PC-3 (cell line): ENCODE measurements at regions not wholly inside any gene's neighbourhood (a gene's known extent, or its start where the extent isn't known, plus 50 kb on each side); places are given as distances from the start of the nearest gene placed in this dataset.

Experiments used
- ATAC-seq: fragments of 200-7000 bp; cut with Tn5 transposase; 2 replicates; pipeline ENCODE4 v1.9.1; 2020; ENCODE audit warnings: mild to moderate bottlenecking, moderate library complexity
- BruUV-seq: library from RNA; stranded (reverse); fragments of 400-500 nt; replicated peaks from 2 replicates; lab custom pipeline; 2021; lab: Mats Ljungman, UMichigan
- CTCF ChIA-PET: fragments of 300-600 bp; sonication (Branson Sonifier 250); formaldehyde crosslinking; loops from one replicate; lab custom pipeline; 2022; ENCODE audit warnings: antibody characterized with exemption; lab: Charles Lee
- POLR2A ChIA-PET: fragments of 300-600 bp; sonication (Branson Sonifier 250); formaldehyde crosslinking; loops from one replicate; lab custom pipeline; 2022; ENCODE audit warnings: antibody characterized with exemption; ENCODE audit not compliant: unreplicated experiment; lab: Charles Lee
- DNase-seq: peaks from one replicate; pipeline ENCODE4 v3.0.0-alpha.2; 2015
- H2AFZ ChIP-seq: fragments of 300-600 bp; sonication (generic); 2 replicates; pipeline ENCODE4 v1.6.0; 2016; ENCODE audit warnings: antibody characterized with exemption, low read length
- H3F3A ChIP-seq: fragments of 300-600 bp; sonication (generic); one replicate; pipeline ENCODE4 v1.6.0; 2017; ENCODE audit warnings: antibody characterized with exemption, low read length, control low read depth, mild to moderate bottlenecking; ENCODE audit not compliant: unreplicated experiment
- H3K27ac ChIP-seq: fragments of 300-600 bp; sonication (generic); 2 replicates; pipeline ENCODE4 v1.5.1; 2016; ENCODE audit warnings: mild to moderate bottlenecking, low read length
- H3K27me3 ChIP-seq: fragments of 300-600 bp; sonication (generic); 2 replicates; pipeline ENCODE4 v1.6.1; 2016; ENCODE audit warnings: low read length, mixed read lengths
- H3K36me3 ChIP-seq: fragments of 300-600 bp; sonication (generic); 2 replicates; pipeline ENCODE4 v1.6.1; 2016; ENCODE audit warnings: low read depth, mixed run types, low read length, mixed read lengths
- H3K4me1 ChIP-seq: fragments of 300-600 bp; sonication (generic); 2 replicates; pipeline ENCODE4 v1.5.1; 2016; ENCODE audit warnings: low read length; ENCODE audit not compliant: insufficient read depth
- H3K4me2 ChIP-seq: fragments of 300-600 bp; sonication (generic); 2 replicates; pipeline ENCODE4 v1.6.0; 2016; ENCODE audit warnings: low read length
- H3K4me3 ChIP-seq: fragments of 300-600 bp; sonication (generic); 2 replicates; pipeline ENCODE4 v1.5.1; 2016; ENCODE audit warnings: mild to moderate bottlenecking, low read length, mixed read lengths
- H3K79me2 ChIP-seq: fragments of 300-600 bp; sonication (generic); 2 replicates; pipeline ENCODE4 v1.6.1; 2017; ENCODE audit warnings: low read length, mixed read lengths
- H3K9ac ChIP-seq: fragments of 300-600 bp; sonication (generic); 2 replicates; pipeline ENCODE4 v1.6.0; 2016; ENCODE audit warnings: mild to moderate bottlenecking, low read length
- H3K9me2 ChIP-seq: fragments of 300-600 bp; sonication (generic); replicated peaks from 2 replicates; pipeline ENCODE4 v1.6.1; 2016; ENCODE audit warnings: mixed run types, low read length, mixed read lengths
- H3K9me3 ChIP-seq: fragments of 300-600 bp; sonication (generic); 2 replicates; pipeline ENCODE4 v1.6.1; 2016; ENCODE audit warnings: low read length, mixed read lengths
- H4K20me1 ChIP-seq: fragments of 300-600 bp; sonication (generic); 2 replicates; pipeline ENCODE4 v1.6.1; 2016; ENCODE audit warnings: low read length, mixed read lengths
- EZH2 ChIP-seq: fragments of 300-600 bp; sonication (generic); IDR thresholded peaks from one replicate; pipeline ENCODE4 v1.6.1; 2017; ENCODE audit warnings: antibody characterized with exemption, mild to moderate bottlenecking, low read length; ENCODE audit not compliant: unreplicated experiment
- EZH2phosphoT487 ChIP-seq: fragments of 300-600 bp; sonication (generic); IDR thresholded peaks from 2 replicates; pipeline ENCODE4 v1.6.1; 2018; ENCODE audit warnings: mild to moderate bottlenecking, antibody characterized with exemption, low read length, borderline replicate concordance
- intact Hi-C: fragments of 100-400 bp; cut with micrococcal nuclease; formaldehyde crosslinking; loops from 2 replicates; pipeline ENCODE4 v1.9.0; 2023
- TF ChIP-seq, protein P1 (sequence below): fragments of 300-600 bp; sonication (generic); conservative IDR thresholded peaks from 2 replicates; pipeline ENCODE4 v1.5.1; 2017; ENCODE audit warnings: antibody characterized with exemption, low read depth, mild to moderate bottlenecking, low read length

DNA sequence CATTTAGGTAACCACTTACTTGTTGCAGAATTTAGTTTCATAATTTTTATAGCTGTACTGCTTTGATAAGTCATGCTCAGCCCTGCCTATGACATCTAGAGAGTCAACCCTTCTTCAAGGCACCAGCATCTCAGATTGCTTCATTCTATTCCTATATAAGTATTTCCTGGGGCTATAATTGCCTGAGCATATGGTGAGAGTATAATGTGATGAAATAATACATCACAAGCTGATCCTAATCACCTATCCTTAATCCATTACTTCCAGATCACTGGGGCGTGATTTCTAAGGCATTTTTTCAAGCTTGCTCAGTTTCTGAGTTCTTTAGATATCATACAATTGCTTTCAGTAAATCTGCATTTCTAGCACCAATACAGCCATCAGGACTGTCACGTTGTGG, 200.0 kb upstream of the NPY2R start:
- H3K4me1 ChIP-seq = no peaks in the 10 kb centered on the region; the same call in 1 of the 2 replicates
- no peak overlapping the region for H3K27ac ChIP-seq
- H3K4me2 ChIP-seq = no peak overlapping the region
- no peaks in the 10 kb centered on the region for H3K79me2 ChIP-seq
- ChIA-PET POLR2A (no interaction called here), CTCF (no interaction called here)
- no peak overlapping the region for H3K9ac ChIP-seq
- no peak overlapping the region for H2AFZ ChIP-seq
- no peaks in the 10 kb centered on the region for H3K9me3 ChIP-seq
- H3K9me2 ChIP-seq = no peaks in the 10 kb centered on the region
- ATAC-seq = no peak
- DNase-seq = no peak
- H4K20me1 ChIP-seq = no peaks in the 10 kb centered on the region
- no TSS peak for BruUV-seq
- H3K36me3 ChIP-seq = no peaks in the 10 kb centered on the region
- intact Hi-C loops = no loop called here
- no peaks in the 10 kb centered on the region for H3K27me3 ChIP-seq
- H3K4me3 ChIP-seq = no peak overlapping the region
- no peaks in the 10 kb centered on the region for H3F3A ChIP-seq
- no peak for TF ChIP-seq EZH2phosphoT487
- TF ChIP-seq EZH2 = no peak
- TF ChIP-seq, protein P1, sequence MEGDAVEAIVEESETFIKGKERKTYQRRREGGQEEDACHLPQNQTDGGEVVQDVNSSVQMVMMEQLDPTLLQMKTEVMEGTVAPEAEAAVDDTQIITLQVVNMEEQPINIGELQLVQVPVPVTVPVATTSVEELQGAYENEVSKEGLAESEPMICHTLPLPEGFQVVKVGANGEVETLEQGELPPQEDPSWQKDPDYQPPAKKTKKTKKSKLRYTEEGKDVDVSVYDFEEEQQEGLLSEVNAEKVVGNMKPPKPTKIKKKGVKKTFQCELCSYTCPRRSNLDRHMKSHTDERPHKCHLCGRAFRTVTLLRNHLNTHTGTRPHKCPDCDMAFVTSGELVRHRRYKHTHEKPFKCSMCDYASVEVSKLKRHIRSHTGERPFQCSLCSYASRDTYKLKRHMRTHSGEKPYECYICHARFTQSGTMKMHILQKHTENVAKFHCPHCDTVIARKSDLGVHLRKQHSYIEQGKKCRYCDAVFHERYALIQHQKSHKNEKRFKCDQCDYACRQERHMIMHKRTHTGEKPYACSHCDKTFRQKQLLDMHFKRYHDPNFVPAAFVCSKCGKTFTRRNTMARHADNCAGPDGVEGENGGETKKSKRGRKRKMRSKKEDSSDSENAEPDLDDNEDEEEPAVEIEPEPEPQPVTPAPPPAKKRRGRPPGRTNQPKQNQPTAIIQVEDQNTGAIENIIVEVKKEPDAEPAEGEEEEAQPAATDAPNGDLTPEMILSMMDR = no peak

DNA sequence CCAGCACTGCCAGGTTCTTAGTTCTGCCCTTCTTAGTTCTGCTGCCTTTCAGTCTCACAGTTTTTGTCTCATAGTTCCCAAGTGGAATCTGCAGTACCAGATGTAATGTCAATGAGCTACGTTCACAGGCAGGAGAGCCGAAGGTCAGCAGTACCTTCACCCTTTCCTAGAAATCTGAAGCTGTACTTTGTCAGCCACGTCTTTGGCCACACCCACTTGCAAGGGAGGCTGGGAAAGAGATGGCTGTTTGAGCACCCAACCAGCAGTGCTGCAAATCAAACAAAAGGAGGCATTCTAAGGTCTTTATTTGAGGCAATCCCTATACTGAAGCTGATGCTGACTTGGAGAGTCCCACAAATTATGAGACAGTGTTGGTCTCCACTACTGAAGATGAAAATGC, 199.1 kb upstream of the NPY2R start:
- Histone ChIP-seq H3K4me1 (no peaks in the 10 kb centered on the region; the same call in 1 of the 2 replicates), H3K4me2 (no peak overlapping the region), H3K9me2 (no peaks in the 10 kb centered on the region), H3F3A (no peaks in the 10 kb centered on the region), H3K9me3 (no peaks in the 10 kb centered on the region), H4K20me1 (no peaks in the 10 kb centered on the region), H3K27me3 (no peaks in the 10 kb centered on the region), H3K36me3 (no peaks in the 10 kb centered on the region), H3K27ac (no peak overlapping the region), H3K79me2 (no peaks in the 10 kb centered on the region), H3K4me3 (no peak overlapping the region), H3K9ac (no peak overlapping the region), H2AFZ (no peak overlapping the region)
- intact Hi-C loops = no loop called here
- POLR2A ChIA-PET = no interaction called here
- no TSS peak for BruUV-seq
- TF ChIP-seq EZH2 = no peak
- TF ChIP-seq, protein P1 = no peak
- no peak for TF ChIP-seq EZH2phosphoT487
- CTCF ChIA-PET = no interaction called here
- ATAC-seq (no peak), DNase-seq (no peak)

DNA sequence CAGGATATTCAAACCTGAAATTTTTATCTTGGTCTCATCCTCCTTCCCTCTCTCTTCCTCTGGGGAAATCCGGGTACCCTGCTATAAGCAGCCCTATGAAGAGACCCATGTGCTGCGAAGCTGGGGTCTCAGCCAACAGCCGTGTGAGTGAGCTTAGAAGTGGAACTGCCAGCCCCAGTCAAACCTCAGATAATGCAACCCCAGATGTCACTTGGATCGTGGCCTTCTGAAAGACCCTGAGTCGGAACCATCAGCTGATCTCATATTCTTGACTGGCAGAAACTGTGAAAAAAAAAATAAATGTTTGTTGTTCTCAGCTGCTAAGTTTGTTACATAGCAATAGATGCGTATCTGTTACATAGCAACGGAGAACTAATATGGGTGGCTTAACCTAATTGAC, 198.1 kb upstream of the NPY2R start:
- Histone ChIP-seq H3K9me2 (no peaks in the 10 kb centered on the region), H3K27me3 (no peaks in the 10 kb centered on the region), H3K27ac (no peak overlapping the region), H2AFZ (no peak overlapping the region), H3K4me3 (no peak overlapping the region), H3K4me2 (no peak overlapping the region), H3K9me3 (no peaks in the 10 kb centered on the region), H3K9ac (no peak overlapping the region), H3K4me1 (no peaks in the 10 kb centered on the region; the same call in 1 of the 2 replicates), H3K36me3 (no peaks in the 10 kb centered on the region), H3K79me2 (no peaks in the 10 kb centered on the region), H4K20me1 (no peaks in the 10 kb centered on the region), H3F3A (no peaks in the 10 kb centered on the region)
- TF ChIP-seq EZH2phosphoT487 (no peak), EZH2 (no peak)
- TF ChIP-seq, protein P1 = no peak
- POLR2A ChIA-PET = no interaction called here
- DNase-seq (no peak), ATAC-seq (no peak)
- no TSS peak for BruUV-seq
- CTCF ChIA-PET = no interaction called here
- intact Hi-C loops = no loop called here
